Esophagus squamous epithelium (tissue), 5 donors: ENCODE measurements at regions not wholly inside any gene's neighbourhood (a gene's known extent, or its start where the extent isn't known, plus 50 kb on each side); places are given as distances from the start of the nearest gene placed in this dataset.

Source experiments
- DNase-seq: peaks from one replicate; lab custom pipeline; 2025; lab: John Stamatoyannopoulos, UW
- H3K27ac ChIP-seq, 4 donors: fragments of 200-600 bp; sonication (generic); one replicate each; pipeline ENCODE4 v1.5.1; 2016 to 2019; ENCODE audit warnings: mild to moderate bottlenecking in 1 of 4
- H3K27me3 ChIP-seq, 4 donors: fragments of 200-600 bp; sonication (generic); 1 replicate in 3 of 4; 2 replicates in 1 of 4; pipeline versions ENCODE4 v1.5.1 to v1.6.0; 2017 to 2021; ENCODE audit warnings: antibody characterized with exemption in 1 of 4
- H3K36me3 ChIP-seq, 3 donors: fragments of 200-600 bp; sonication (generic); one replicate each; pipeline ENCODE4 v1.5.1; 2016 to 2019
- H3K4me1 ChIP-seq, 3 donors: fragments of 200-600 bp; sonication (generic); one replicate each; pipeline ENCODE4 v1.5.1; 2017 to 2019
- H3K4me3 ChIP-seq, 4 donors: fragments of 200-600 bp; sonication (generic); 1 replicate in 3 of 4; 2 replicates in 1 of 4; pipeline ENCODE4 v1.5.1; 2016 to 2019; ENCODE audit warnings: mild to moderate bottlenecking in 2 of 4, moderate library complexity in 1 of 4
- H3K9me3 ChIP-seq, 3 donors: fragments of 200-600 bp; sonication (generic); one replicate each; pipeline ENCODE4 v1.5.1; 2016 to 2019
- CTCF ChIP-seq, 6 experiments: fragments of 450-650 bp in 4 of 6; fragments of 200-600 bp in 2 of 6; sonication (generic) in 2 of 6; IDR thresholded peaks; one replicate each; pipeline ENCODE4 v1.5.1; 2016 to 2019; ENCODE audit warnings: antibody characterized with exemption in 6 of 6, mild to moderate bottlenecking in 4 of 6, moderate library complexity in 4 of 6
- POLR2A ChIP-seq, 4 donors: fragments of 450-650 bp; IDR thresholded peaks; one replicate each; pipeline ENCODE4 v1.6.1; 2017; ENCODE audit warnings: antibody characterized with exemption in 4 of 4, mild to moderate bottlenecking in 4 of 4, moderate library complexity in 3 of 4
- WGBS, 2 donors: methylation state at CpG; one replicate each; pipeline ENCODE4 v1.1.5; 2018; 5-methylcytosine and 5-hydroxymethylcytosine counted together
- intact Hi-C: fragments of 100-400 bp; cut with DNase I; formaldehyde crosslinking; loops from one replicate; pipeline ENCODE4 v1.15.0; 2022
- donor health status: DM: yes; HTN: yes; CAD: no.

DNA sequence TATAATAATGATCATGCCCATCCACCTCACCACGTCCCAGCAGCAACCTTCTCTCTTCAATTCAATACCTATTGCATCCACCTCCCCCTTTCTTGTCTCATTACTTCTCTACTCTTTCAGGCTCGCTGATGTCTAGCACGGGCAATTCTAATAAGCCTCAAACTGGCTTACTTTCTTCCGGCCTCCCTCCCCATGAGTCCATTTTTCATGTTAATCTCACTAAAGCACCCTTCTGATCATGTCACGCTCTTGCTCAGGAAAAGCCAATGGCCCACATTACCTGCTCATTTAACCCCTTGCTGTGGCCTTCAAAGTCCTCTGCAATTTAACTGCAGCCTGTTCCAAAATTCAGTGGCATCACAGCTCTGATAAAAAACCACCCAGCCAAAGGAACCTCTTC is 105.1 kb downstream of the UTRN start:
- Histone ChIP-seq H3K4me3 (no peak overlapping the region), H3K27ac (no peak overlapping the region), H3K36me3 (no peaks in the 10 kb centered on the region), H3K4me1 (peaks cover 0 to 30% (median 11%) of the 10 kb centered on the region in 3 donors), H3K27me3 (no peaks in the 10 kb centered on the region), H3K9me3 (no peaks in the 10 kb centered on the region)
- TF ChIP-seq POLR2A (IDR thresholded peaks at IDR 0.05) (no peak), CTCF (IDR thresholded peaks at IDR 0.05) (no peak)
- DNase-seq = no peak
- 90 to 95% methylated on average over 5 of the region's 5 CpGs for WGBS, 2 donors
- intact Hi-C loops = no loop called here

GRCh38 chr6:144390886-144391285 is 105.8 kb downstream of the UTRN start:
- Histone ChIP-seq H3K36me3 (no peaks in the 10 kb centered on the region), H3K27me3 (no peaks in the 10 kb centered on the region), H3K27ac (no peak overlapping the region), H3K4me1 (peaks cover 0 to 34% (median 10%) of the 10 kb centered on the region in 3 donors), H3K9me3 (no peaks in the 10 kb centered on the region), H3K4me3 (no peak overlapping the region)
- intact Hi-C loops = no loop called here
- no peak for DNase-seq
- TF ChIP-seq CTCF (IDR thresholded peaks at IDR 0.05) = no peak
- TF ChIP-seq POLR2A (IDR thresholded peaks at IDR 0.05) = no peak

GRCh38 chr6:144392536-144392935 is 107.4 kb downstream of the UTRN start:
- H3K4me3 ChIP-seq = no peak overlapping the region
- H3K9me3 ChIP-seq = no peaks in the 10 kb centered on the region
- DNase-seq = no peak
- WGBS, 2 donors = 81 to 88% methylated on average over 1 of the region's 1 CpG
- no peak overlapping the region for H3K27ac ChIP-seq
- H3K27me3 ChIP-seq = no peaks in the 10 kb centered on the region
- peaks cover 0 to 25% (median 4%) of the 10 kb centered on the region in 3 donors for H3K4me1 ChIP-seq
- peaks cover 0 to 1% (median 0%) of the 10 kb centered on the region in 3 donors for H3K36me3 ChIP-seq
- intact Hi-C loops = no loop called here
- no peak for TF ChIP-seq CTCF (IDR thresholded peaks at IDR 0.05)
- TF ChIP-seq POLR2A (IDR thresholded peaks at IDR 0.05) = no peak

GRCh38 chr6:144394210-144394609 is 109.1 kb downstream of the UTRN start:
- Histone ChIP-seq H3K27ac (no peak overlapping the region), H3K36me3 (peaks cover 0 to 10% (median 0%) of the 10 kb centered on the region in 3 donors), H3K9me3 (peaks cover 0 to 6% (median 0%) of the 10 kb centered on the region in 3 donors), H3K27me3 (no peaks in the 10 kb centered on the region), H3K4me3 (no peak overlapping the region), H3K4me1 (peaks cover 0 to 32% (median 0%) of the 10 kb centered on the region in 3 donors)
- 87 to 91% methylated on average over 4 of the region's 4 CpGs for WGBS, 2 donors
- DNase-seq = no peak
- intact Hi-C loops = no loop called here
- no peak for TF ChIP-seq CTCF (IDR thresholded peaks at IDR 0.05)
- no peak for TF ChIP-seq POLR2A (IDR thresholded peaks at IDR 0.05)

GRCh38 chr6:144395014-144395413 is 109.9 kb downstream of the UTRN start:
- intact Hi-C loops = no loop called here
- no peak overlapping the region for H3K27ac ChIP-seq
- peaks cover 0 to 6% (median 0%) of the 10 kb centered on the region in 3 donors for H3K9me3 ChIP-seq
- no peaks in the 10 kb centered on the region for H3K27me3 ChIP-seq
- DNase-seq = no peak
- peaks cover 0 to 10% (median 0%) of the 10 kb centered on the region in 3 donors for H3K36me3 ChIP-seq
- no peak for TF ChIP-seq POLR2A (IDR thresholded peaks at IDR 0.05)
- TF ChIP-seq CTCF (IDR thresholded peaks at IDR 0.05) = no peak
- no peak overlapping the region for H3K4me3 ChIP-seq
- H3K4me1 ChIP-seq = peaks cover 0 to 40% (median 0%) of the 10 kb centered on the region in 3 donors
